Stomach smooth muscle (tissue), 2 donors: ENCODE measurements at regions not wholly inside any gene's neighbourhood (a gene's known extent, or its start where the extent isn't known, plus 50 kb on each side); places are given as distances from the start of the nearest gene placed in this dataset.
"Not testable (repeated sequence)": the region's sequence is repeated elsewhere in the genome, so short reads cannot be mapped to it uniquely, and the experiment has no call there.

Experiments
- H3K27ac ChIP-seq: one replicate; pipeline ENCODE4 v1.7.0; 2013; ENCODE audit warnings: mild to moderate bottlenecking, low read length, inconsistent platforms
- H3K27me3 ChIP-seq, 2 donors: one replicate each; pipeline ENCODE4 v1.7.0; 2013; ENCODE audit warnings: low read length in 2 of 2; ENCODE audit not compliant: insufficient read depth in 2 of 2, control insufficient read depth in 1 of 2
- H3K36me3 ChIP-seq, 2 donors: one replicate each; pipeline ENCODE4 v1.7.0; 2013; ENCODE audit warnings: low read length in 2 of 2; ENCODE audit not compliant: control insufficient read depth in 2 of 2, insufficient read depth in 2 of 2
- H3K4me1 ChIP-seq: one replicate; pipeline ENCODE4 v1.7.0; 2013; ENCODE audit warnings: low read length; ENCODE audit not compliant: control insufficient read depth, insufficient read depth
- H3K4me3 ChIP-seq, 2 donors: one replicate each; pipeline ENCODE4 v1.7.0; 2013; ENCODE audit warnings: low read length in 2 of 2
- H3K9ac ChIP-seq, 2 donors: one replicate each; pipeline ENCODE4 v1.7.0; 2013; ENCODE audit warnings: low read length in 2 of 2, mild to moderate bottlenecking in 1 of 2
- H3K9me3 ChIP-seq, 2 donors: one replicate each; pipeline ENCODE4 v1.7.0; 2013; ENCODE audit warnings: low read length in 2 of 2; ENCODE audit not compliant: control insufficient read depth in 2 of 2
- donor health status: healthy.
- donor health status: Pancreatic carcinoma.

DNA sequence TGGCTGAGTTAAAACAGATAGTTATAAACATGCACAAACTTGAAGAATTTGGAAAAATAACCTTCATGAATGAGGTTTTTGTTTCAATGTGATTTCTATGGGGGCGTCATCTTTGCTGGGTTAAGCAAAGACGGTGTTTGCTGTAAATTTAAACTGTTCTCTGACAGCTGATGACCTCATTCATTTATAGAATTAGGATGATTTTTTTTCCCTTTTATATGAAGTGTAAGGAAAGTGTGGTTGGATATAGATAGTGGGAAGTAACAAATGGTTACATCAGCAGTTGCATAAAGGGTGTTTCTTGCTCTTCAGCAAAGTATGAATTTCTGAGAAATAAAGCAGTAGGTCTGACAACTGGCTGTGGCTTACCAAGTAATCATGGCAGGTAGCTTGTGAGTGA lies 137.2 kb upstream of the CENPW start:
- Histone ChIP-seq H3K27me3 (no peaks in the 10 kb centered on the region), H3K4me3 (no peak overlapping the region), H3K9me3 (no peaks in the 10 kb centered on the region), H3K9ac (no peak overlapping the region), H3K4me1 (no peaks in the 10 kb centered on the region), H3K36me3 (no peaks in the 10 kb centered on the region), H3K27ac (no peak overlapping the region)

GRCh38 chr6:126204126-126204525 lies 135.8 kb upstream of the CENPW start:
- Histone ChIP-seq H3K9ac (no peak overlapping the region), H3K27ac (no peak overlapping the region), H3K27me3 (no peaks in the 10 kb centered on the region), H3K4me1 (no peaks in the 10 kb centered on the region), H3K4me3 (no peak overlapping the region), H3K36me3 (no peaks in the 10 kb centered on the region), H3K9me3 (no peaks in the 10 kb centered on the region)

- H3K27ac ChIP-seq: no peak overlapping the region
- H3K27me3 ChIP-seq: no peaks in the 10 kb centered on the region
- no peaks in the 10 kb centered on the region for H3K9me3 ChIP-seq
- H3K36me3 ChIP-seq: no peaks in the 10 kb centered on the region
- H3K4me1 ChIP-seq: no peaks in the 10 kb centered on the region
- no peak overlapping the region for H3K9ac ChIP-seq
- H3K4me3 ChIP-seq: no peak overlapping the region
Measured at GRCh38 chr6:126204598-126204997, 135.3 kb upstream of the CENPW start.

- H3K27me3 ChIP-seq: no peaks in the 10 kb centered on the region
- H3K9ac ChIP-seq: no peak overlapping the region
- H3K4me3 ChIP-seq: no peak overlapping the region
- no peaks in the 10 kb centered on the region for H3K4me1 ChIP-seq
- no peaks in the 10 kb centered on the region for H3K9me3 ChIP-seq
- no peaks in the 10 kb centered on the region for H3K36me3 ChIP-seq
- H3K27ac ChIP-seq: no peak overlapping the region
Measured at GRCh38 chr6:126206504-126207246, 133.2 kb upstream of the CENPW start.

- Histone ChIP-seq H3K27ac (no peak overlapping the region), H3K9ac (no peak overlapping the region), H3K9me3 (no peaks in the 10 kb centered on the region), H3K27me3 (no peaks in the 10 kb centered on the region), H3K36me3 (no peaks in the 10 kb centered on the region), H3K4me3 (no peak overlapping the region), H3K4me1 (no peaks in the 10 kb centered on the region)
Measured at GRCh38 chr6:126210398-126211075, 129.4 kb upstream of the CENPW start.

GRCh38 chr6:126217497-126217896 lies 122.4 kb upstream of the CENPW start:
- Histone ChIP-seq H3K9me3 (no peaks in the 10 kb centered on the region), H3K36me3 (no peaks in the 10 kb centered on the region), H3K9ac (no peak overlapping the region), H3K4me1 (no peaks in the 10 kb centered on the region), H3K4me3 (no peak overlapping the region), H3K27ac (no peak overlapping the region), H3K27me3 (no peaks in the 10 kb centered on the region)

DNA sequence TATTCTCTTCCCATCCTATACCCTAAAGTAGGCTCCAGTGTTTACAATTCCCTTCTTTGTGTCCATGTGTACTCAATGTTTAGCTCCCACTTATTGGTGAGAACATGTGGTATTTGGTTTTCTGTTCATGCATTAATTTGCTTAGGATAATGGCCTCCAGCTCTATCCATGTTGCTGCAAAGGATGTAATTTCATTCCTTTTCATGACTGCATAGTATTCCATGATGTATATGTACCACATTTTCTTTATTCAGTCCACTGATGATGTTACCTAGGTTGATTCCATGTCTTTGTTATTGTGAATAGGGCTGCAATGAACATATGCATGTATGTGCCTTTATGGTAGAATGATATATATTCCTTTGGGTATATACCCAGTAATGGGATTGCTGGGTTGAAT lies 119.0 kb upstream of the CENPW start:
- not testable (repeated sequence) for H3K4me1 ChIP-seq, H3K9me3 ChIP-seq, H3K27ac ChIP-seq, H3K27me3 ChIP-seq, H3K36me3 ChIP-seq, H3K4me3 ChIP-seq, H3K9ac ChIP-seq

- no peak overlapping the region for H3K9ac ChIP-seq
- no peaks in the 10 kb centered on the region for H3K27me3 ChIP-seq
- no peak overlapping the region for H3K27ac ChIP-seq
- H3K4me1 ChIP-seq: no peaks in the 10 kb centered on the region
- H3K4me3 ChIP-seq: no peak overlapping the region
- H3K36me3 ChIP-seq: no peaks in the 10 kb centered on the region
- no peaks in the 10 kb centered on the region for H3K9me3 ChIP-seq
Measured at GRCh38 chr6:126227833-126228702, 111.8 kb upstream of the CENPW start.

DNA sequence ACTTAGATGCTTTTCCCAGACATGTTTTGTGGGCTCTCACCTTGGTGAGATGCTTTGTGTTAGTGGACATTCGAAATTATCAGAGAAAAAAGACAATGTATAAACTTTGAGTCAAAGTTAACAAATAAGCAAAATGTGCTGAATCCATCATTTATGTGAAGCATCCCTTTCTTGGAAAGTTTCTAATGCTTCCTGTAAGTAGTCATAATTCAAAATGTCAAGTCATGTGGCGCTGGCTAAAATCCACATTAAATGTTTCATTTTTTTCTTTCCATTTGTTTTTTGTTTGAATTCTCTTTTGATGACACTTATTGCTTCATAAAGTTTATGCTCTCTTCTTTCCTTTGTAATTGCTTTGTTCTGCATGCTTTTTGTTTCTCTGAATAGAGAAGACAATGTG lies 107.2 kb upstream of the CENPW start:
- Histone ChIP-seq H3K27ac (no peak overlapping the region), H3K4me3 (no peak overlapping the region), H3K9me3 (no peaks in the 10 kb centered on the region), H3K36me3 (no peaks in the 10 kb centered on the region), H3K4me1 (no peaks in the 10 kb centered on the region), H3K9ac (no peak overlapping the region), H3K27me3 (no peaks in the 10 kb centered on the region)

DNA sequence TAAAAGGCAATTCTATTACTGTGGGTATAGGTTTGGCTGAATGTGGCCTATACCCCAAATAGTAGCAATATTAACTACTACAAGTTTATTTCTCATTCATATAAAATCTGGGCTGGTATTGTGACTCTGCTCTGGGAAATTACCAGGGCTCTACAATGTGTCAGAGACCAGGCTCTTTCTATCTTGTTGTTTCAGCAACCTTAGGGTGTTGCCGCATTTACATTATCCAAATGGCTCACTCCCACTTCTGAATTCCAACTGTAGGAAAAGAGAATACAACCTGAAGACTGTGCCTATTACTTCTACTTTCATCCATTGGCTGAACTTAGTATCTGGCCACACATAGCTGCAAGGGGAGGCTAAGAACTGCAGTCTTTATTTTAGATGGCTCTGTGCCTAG lies 106.7 kb upstream of the CENPW start:
- Histone ChIP-seq H3K27me3 (no peaks in the 10 kb centered on the region), H3K27ac (no peak overlapping the region), H3K4me1 (no peaks in the 10 kb centered on the region)

More for the DNA sequence above, 106.7 kb upstream of the CENPW start:
- H3K36me3 ChIP-seq: no peaks in the 10 kb centered on the region
- no peaks in the 10 kb centered on the region for H3K9me3 ChIP-seq
- no peak overlapping the region for H3K9ac ChIP-seq
- H3K4me3 ChIP-seq: no peak overlapping the region
